Loucy (cell line): ENCODE measurements at regions not wholly inside any gene's neighbourhood (a gene's known extent, or its start where the extent isn't known, plus 50 kb on each side); places are given as distances from the start of the nearest gene placed in this dataset.

Source experiments
- H2AFZ ChIP-seq: fragments of 200-600 bp; sonication (generic); 2 replicates; pipeline ENCODE4 v1.6.0; 2016; ENCODE audit warnings: antibody characterized with exemption, mild to moderate bottlenecking, low read length, moderate library complexity
- H3F3A ChIP-seq: fragments of 200-600 bp; 2 replicates; pipeline ENCODE4 v1.6.0; 2016; ENCODE audit warnings: antibody characterized with exemption, low read depth, mild to moderate bottlenecking
- H3K27me3 ChIP-seq: fragments of 200-600 bp; sonication (generic); 2 replicates; pipeline ENCODE4 v1.6.1; 2014; ENCODE audit warnings: low read length, mild to moderate bottlenecking; ENCODE audit not compliant: insufficient read depth, poor library complexity, severe bottlenecking
- H3K36me3 ChIP-seq: fragments of 200-600 bp; sonication (generic); 2 replicates; pipeline ENCODE4 v1.6.1; 2016; ENCODE audit warnings: low read length; ENCODE audit not compliant: insufficient read depth
- H3K4me1 ChIP-seq: fragments of 200-600 bp; sonication (generic); 2 replicates; pipeline ENCODE4 v1.5.1; 2014; ENCODE audit warnings: low read length, mild to moderate bottlenecking; ENCODE audit not compliant: insufficient read depth, poor library complexity, severe bottlenecking
- H3K4me2 ChIP-seq: fragments of 200-600 bp; sonication (generic); 2 replicates; pipeline ENCODE4 v1.6.0; 2014; ENCODE audit warnings: antibody characterized with exemption, low read length, low read depth, mild to moderate bottlenecking; ENCODE audit not compliant: poor library complexity, severe bottlenecking
- H3K4me3 ChIP-seq: fragments of 200-600 bp; sonication (generic); 2 replicates; pipeline ENCODE4 v1.5.1; 2014; ENCODE audit warnings: low read length, mild to moderate bottlenecking, mixed read lengths; ENCODE audit not compliant: poor library complexity, severe bottlenecking
- H3K79me2 ChIP-seq: fragments of 200-600 bp; sonication (generic); 2 replicates; pipeline ENCODE4 v1.6.1; 2014; ENCODE audit warnings: low read length; ENCODE audit not compliant: insufficient read depth
- H3K9ac ChIP-seq: fragments of 200-600 bp; sonication (generic); 2 replicates; pipeline ENCODE4 v1.6.0; 2014; ENCODE audit warnings: mild to moderate bottlenecking, low read depth, low read length, moderate library complexity; ENCODE audit not compliant: poor library complexity, severe bottlenecking
- H3K9me2 ChIP-seq: fragments of 200-600 bp; sonication (generic); replicated peaks from 2 replicates; pipeline ENCODE4 v1.6.1; 2016; ENCODE audit warnings: low read depth, low read length, mixed read lengths
- H3K9me3 ChIP-seq: fragments of 200-600 bp; sonication (generic); 2 replicates; pipeline ENCODE4 v1.6.1; 2014; ENCODE audit warnings: mild to moderate bottlenecking, antibody characterized with exemption, low read length, low read depth; ENCODE audit not compliant: insufficient read depth
- H4K20me1 ChIP-seq: fragments of 200-600 bp; sonication (generic); 2 replicates; pipeline ENCODE4 v1.6.0; 2014; ENCODE audit warnings: antibody characterized with exemption, low read length, mild to moderate bottlenecking; ENCODE audit not compliant: insufficient read depth, poor library complexity, severe bottlenecking
- EZH2phosphoT487 ChIP-seq: fragments of 200-600 bp; IDR thresholded peaks from 2 replicates; pipeline ENCODE4 v1.6.1; 2018; ENCODE audit warnings: antibody characterized with exemption, mild to moderate bottlenecking, moderate library complexity, borderline replicate concordance
- TF ChIP-seq, protein P1 (sequence below): fragments of 200-600 bp; sonication (generic); conservative IDR thresholded peaks from 2 replicates; pipeline ENCODE4 v1.5.1; 2014; ENCODE audit warnings: mild to moderate bottlenecking, antibody characterized with exemption, low read length

DNA sequence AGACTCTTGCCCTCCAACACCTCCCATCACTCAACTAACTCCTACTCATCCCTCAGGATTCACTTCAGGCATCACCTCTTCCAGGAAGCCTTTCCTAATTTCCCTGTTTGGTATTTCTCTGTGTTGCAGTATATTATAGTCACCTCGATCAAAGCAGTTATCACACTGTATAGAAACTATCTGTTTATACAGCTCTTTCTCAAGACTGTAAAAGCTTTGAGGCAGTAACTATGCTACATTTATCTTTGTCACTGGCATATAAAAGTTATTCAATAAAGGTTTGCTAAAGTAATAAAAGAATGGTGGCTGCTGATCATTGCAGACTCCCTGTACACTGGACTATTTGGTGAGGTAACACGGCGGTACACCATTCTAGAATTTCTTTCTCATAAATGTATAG is 284.9 kb downstream of the PAX3 start:
- Histone ChIP-seq H3K36me3 (no peaks in the 10 kb centered on the region), H3K4me3 (no peak overlapping the region), H3K79me2 (no peaks in the 10 kb centered on the region), H3K9me2 (no peaks in the 10 kb centered on the region), H3K9ac (no peak overlapping the region), H3K4me1 (no peaks in the 10 kb centered on the region), H3K4me2 (no peak overlapping the region), H4K20me1 (no peaks in the 10 kb centered on the region), H3F3A (no peaks in the 10 kb centered on the region), H2AFZ (no peak overlapping the region), H3K27me3 (no peaks in the 10 kb centered on the region), H3K9me3 (no peaks in the 10 kb centered on the region)
- TF ChIP-seq, protein P1, sequence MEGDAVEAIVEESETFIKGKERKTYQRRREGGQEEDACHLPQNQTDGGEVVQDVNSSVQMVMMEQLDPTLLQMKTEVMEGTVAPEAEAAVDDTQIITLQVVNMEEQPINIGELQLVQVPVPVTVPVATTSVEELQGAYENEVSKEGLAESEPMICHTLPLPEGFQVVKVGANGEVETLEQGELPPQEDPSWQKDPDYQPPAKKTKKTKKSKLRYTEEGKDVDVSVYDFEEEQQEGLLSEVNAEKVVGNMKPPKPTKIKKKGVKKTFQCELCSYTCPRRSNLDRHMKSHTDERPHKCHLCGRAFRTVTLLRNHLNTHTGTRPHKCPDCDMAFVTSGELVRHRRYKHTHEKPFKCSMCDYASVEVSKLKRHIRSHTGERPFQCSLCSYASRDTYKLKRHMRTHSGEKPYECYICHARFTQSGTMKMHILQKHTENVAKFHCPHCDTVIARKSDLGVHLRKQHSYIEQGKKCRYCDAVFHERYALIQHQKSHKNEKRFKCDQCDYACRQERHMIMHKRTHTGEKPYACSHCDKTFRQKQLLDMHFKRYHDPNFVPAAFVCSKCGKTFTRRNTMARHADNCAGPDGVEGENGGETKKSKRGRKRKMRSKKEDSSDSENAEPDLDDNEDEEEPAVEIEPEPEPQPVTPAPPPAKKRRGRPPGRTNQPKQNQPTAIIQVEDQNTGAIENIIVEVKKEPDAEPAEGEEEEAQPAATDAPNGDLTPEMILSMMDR: no peak
- no peak for TF ChIP-seq EZH2phosphoT487

DNA sequence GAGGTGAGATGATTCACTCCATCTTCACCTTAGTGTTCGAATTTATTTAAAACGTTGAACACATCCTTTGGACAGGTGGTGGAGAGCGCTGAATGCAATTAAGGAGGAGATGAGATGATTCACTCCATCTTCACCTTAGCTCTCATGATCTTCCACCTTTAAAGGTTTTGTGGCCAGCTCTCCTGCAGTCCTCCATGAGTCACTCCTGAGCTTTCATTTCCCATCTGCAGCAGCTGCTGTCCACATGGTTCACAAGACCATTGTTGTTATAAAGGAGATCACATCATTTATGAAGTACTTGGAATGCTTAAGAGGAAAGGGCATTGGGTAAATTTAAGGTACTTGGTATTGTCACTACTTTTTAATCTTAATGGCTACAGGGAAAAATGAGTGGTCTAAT is 298.5 kb downstream of the PAX3 start:
- Histone ChIP-seq H3K9me3 (no peaks in the 10 kb centered on the region), H3F3A (no peaks in the 10 kb centered on the region), H2AFZ (no peak overlapping the region), H3K79me2 (no peaks in the 10 kb centered on the region), H3K9ac (no peak overlapping the region), H3K27me3 (no peaks in the 10 kb centered on the region), H3K36me3 (no peaks in the 10 kb centered on the region), H4K20me1 (no peaks in the 10 kb centered on the region), H3K4me2 (no peak overlapping the region), H3K4me1 (no peaks in the 10 kb centered on the region), H3K9me2 (no peaks in the 10 kb centered on the region), H3K4me3 (no peak overlapping the region)
- no peak for TF ChIP-seq EZH2phosphoT487
- TF ChIP-seq, protein P1: no peak

DNA sequence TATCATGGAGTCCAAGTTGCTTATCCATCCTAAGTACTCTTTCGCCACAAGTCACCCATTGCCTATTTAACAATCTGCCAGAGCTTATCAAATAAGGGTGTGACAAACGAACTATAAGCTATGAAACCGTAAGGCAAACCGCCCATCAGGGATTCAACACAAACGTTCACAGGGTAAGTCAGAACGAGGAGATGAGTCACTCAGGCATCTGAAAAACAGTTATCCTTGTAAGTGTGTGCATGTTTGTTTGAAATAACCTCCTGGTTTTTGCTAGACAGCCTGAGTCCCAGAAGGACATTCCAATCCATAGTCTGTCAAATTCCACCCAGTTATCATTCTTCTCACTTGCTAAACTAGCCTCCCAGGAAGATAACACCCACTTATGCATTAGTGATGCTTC is 299.1 kb downstream of the PAX3 start:
- H3K9ac ChIP-seq: no peak overlapping the region
- H3K36me3 ChIP-seq: no peaks in the 10 kb centered on the region
- H3K4me2 ChIP-seq: no peak overlapping the region
- H3K4me1 ChIP-seq: no peaks in the 10 kb centered on the region
- no peaks in the 10 kb centered on the region for H3K9me2 ChIP-seq
- H3K4me3 ChIP-seq: no peak overlapping the region
- H3K27me3 ChIP-seq: no peaks in the 10 kb centered on the region
- TF ChIP-seq EZH2phosphoT487: no peak
- TF ChIP-seq, protein P1: no peak
- no peaks in the 10 kb centered on the region for H4K20me1 ChIP-seq
- H3K9me3 ChIP-seq: no peaks in the 10 kb centered on the region
- no peaks in the 10 kb centered on the region for H3K79me2 ChIP-seq
- no peak overlapping the region for H2AFZ ChIP-seq
- H3F3A ChIP-seq: no peaks in the 10 kb centered on the region
